Keratinocyte (primary cell): ENCODE measurements at regions not wholly inside any gene's neighbourhood (a gene's known extent, or its start where the extent isn't known, plus 50 kb on each side); places are given as distances from the start of the nearest gene placed in this dataset.

Experiments
- CTCF ChIP-seq, 3 experiments: IDR thresholded peaks in 1 of 3; conservative IDR thresholded peaks in 1 of 3; optimal IDR thresholded peaks in 1 of 3; 2 replicates in 2 of 3; 3 replicates in 1 of 3; pipeline versions ENCODE3 to v1.5.1; 2011; ENCODE audit warnings: low read length in 3 of 3, mild to moderate bottlenecking in 3 of 3, moderate library complexity in 2 of 3, control low read depth in 1 of 3, inconsistent platforms in 1 of 3; ENCODE audit not compliant: insufficient read depth in 2 of 3; ENCODE audit errors: extremely low read depth in 1 of 3
- EZH2 ChIP-seq: IDR thresholded peaks from one replicate; pipeline ENCODE4 v1.6.1; 2012; ENCODE audit warnings: inconsistent platforms, mild to moderate bottlenecking, low read length, moderate library complexity

- TF ChIP-seq CTCF (optimal IDR thresholded peaks at IDR 0.05 in 1 of 3, IDR thresholded peaks at IDR 0.05 in 1 of 3, conservative IDR thresholded peaks at IDR 0.05 in 1 of 3; ENCODE audit: extremely low read depth in 1 of 3, insufficient read depth in 2 of 3, low read length in 3 of 3) (no peak), EZH2 (no peak)
Observed at GRCh38 chr6:167472148-167472547, 147.3 kb downstream of the TTLL2 start.
